HL-60 (cell line): ENCODE measurements at regions not wholly inside any gene's neighbourhood (a gene's known extent, or its start where the extent isn't known, plus 50 kb on each side); places are given as distances from the start of the nearest gene placed in this dataset.

Source experiments
- DNase-seq, 2 experiments: peaks; one replicate each; pipeline ENCODE4 v3.0.0-alpha.2; 2010 to 2020; ENCODE audit warnings: low read depth in 1 of 2, low spot score in 1 of 2
- H3K27ac ChIP-seq: fragments of 250-450 bp; sonication (Bioruptor Pico); replicated peaks from 2 replicates; pipeline ENCODE4 v1.5.1; 2020; ENCODE audit warnings: mild to moderate bottlenecking, moderate library complexity
- H3K27me3 ChIP-seq: fragments of 250-450 bp; sonication (Bioruptor Pico); 2 replicates; pipeline ENCODE4 v1.5.1; 2021; ENCODE audit warnings: mild to moderate bottlenecking, moderate library complexity; ENCODE audit not compliant: insufficient read depth, poor library complexity, severe bottlenecking
- H3K4me3 ChIP-seq: replicated peaks from 2 replicates; pipeline ENCODE4 v1.5.1; 2011; ENCODE audit warnings: mild to moderate bottlenecking, control low read depth, low read length; ENCODE audit not compliant: insufficient read depth
- CTCF ChIP-seq: IDR thresholded peaks from one replicate; pipeline ENCODE4 v1.5.1; 2011; ENCODE audit warnings: low read length, control low read depth, inconsistent platforms; ENCODE audit not compliant: insufficient read depth
- GABPA ChIP-seq: IDR thresholded peaks from 2 replicates; pipeline ENCODE4 v1.6.1; 2012; ENCODE audit warnings: low read depth
- POLR2AphosphoS5 ChIP-seq: IDR thresholded peaks from 2 replicates; pipeline ENCODE4 v1.6.1; 2012; ENCODE audit warnings: low read depth
- REST ChIP-seq: IDR thresholded peaks from 2 replicates; pipeline ENCODE4 v1.6.1; 2012; ENCODE audit warnings: low read depth; ENCODE audit not compliant: insufficient replicate concordance
- SPI1 ChIP-seq: IDR thresholded peaks from 2 replicates; pipeline ENCODE4 v1.6.1; 2012; ENCODE audit warnings: low read depth, mild to moderate bottlenecking, borderline replicate concordance

DNA sequence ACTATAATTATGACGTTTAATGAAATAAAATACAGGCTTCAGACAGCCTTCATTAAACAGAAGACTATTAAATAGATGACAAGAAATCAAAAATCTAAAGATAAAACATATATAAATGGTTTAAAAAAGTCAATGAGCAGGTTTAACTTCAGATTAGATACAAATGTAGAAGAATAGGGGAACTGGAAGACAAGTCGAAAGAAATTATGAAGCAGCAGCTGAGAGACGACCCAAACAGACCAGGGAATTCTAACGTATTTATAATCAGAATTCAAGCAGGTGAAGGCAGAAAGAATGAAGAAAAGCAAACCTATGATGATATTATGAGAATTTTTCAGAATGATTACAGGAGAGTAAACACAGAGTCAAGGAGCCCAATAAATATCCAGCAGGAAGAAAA lies 235.1 kb upstream of the XYLT1 start:
- H3K27me3 ChIP-seq: peaks cover 3% of the 10 kb centered on the region
- H3K4me3 ChIP-seq: no peak overlapping the region
- no peak for DNase-seq
- H3K27ac ChIP-seq: no peak overlapping the region
- no peak for TF ChIP-seq GABPA
- no peak for TF ChIP-seq CTCF
- no peak for TF ChIP-seq REST
- TF ChIP-seq POLR2AphosphoS5: no peak
- TF ChIP-seq SPI1: no peak

DNA sequence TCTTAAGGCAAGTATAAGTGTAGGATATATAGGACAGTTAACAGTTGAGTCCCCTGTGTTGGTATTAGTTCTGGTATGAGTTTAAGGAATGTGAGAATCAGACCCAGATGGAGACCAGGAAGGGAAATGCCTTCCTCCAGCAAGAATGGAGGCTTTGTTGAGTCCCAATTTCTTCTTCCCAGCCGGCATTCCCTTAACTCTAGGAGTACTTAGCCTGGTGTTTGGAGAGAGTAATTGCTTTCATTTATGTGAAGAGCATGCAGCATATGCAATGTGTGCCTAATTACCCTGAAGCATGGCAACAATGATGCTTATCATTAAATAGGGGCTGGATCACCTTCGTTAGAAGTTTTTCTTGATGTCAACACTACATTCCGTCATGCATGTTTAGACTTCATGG lies 225.9 kb upstream of the XYLT1 start:
- no peak for DNase-seq
- no peaks in the 10 kb centered on the region for H3K27me3 ChIP-seq
- no peak for TF ChIP-seq GABPA
- H3K27ac ChIP-seq: no peak overlapping the region
- H3K4me3 ChIP-seq: no peak overlapping the region

DNA sequence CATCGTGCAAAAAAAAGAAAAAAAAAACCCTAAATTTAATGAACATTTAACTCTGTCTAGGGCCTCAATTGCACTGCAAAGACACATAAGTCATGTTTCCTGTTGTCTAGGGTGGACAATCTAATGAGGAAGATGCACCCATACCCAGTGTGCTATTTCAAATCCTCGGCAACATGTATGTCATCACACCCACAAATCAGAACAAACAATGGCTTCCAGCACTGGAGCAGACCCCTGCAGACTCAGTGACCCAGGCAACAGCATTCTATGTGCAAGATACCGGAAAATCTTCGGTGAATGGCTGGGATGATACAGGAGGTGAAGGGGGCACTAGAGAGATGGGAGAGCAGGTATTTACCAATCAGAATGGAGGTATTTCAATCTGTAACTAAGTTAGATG lies 221.7 kb upstream of the XYLT1 start:
- no peak for DNase-seq
- no peak for TF ChIP-seq CTCF
- no peak for TF ChIP-seq SPI1
- no peak for TF ChIP-seq POLR2AphosphoS5
- TF ChIP-seq GABPA: no peak
- TF ChIP-seq REST: no peak
- no peak overlapping the region for H3K4me3 ChIP-seq

DNA sequence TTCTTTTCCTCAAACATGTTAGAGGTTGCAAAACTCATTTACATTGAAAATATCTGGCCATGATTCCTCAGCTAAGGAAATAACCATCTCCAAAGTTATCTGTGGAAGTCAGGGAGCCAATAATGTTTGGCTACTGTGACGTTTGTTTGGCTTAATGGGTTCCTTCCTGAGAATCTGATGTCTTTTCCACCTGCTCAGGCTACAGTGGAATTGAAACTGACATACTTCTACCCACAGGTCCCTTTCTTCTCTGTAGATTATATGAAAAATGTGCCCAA lies 221.1 kb upstream of the XYLT1 start:
- H3K27me3 ChIP-seq: no peaks in the 10 kb centered on the region
- DNase-seq: no peak
- H3K27ac ChIP-seq: no peak overlapping the region
- TF ChIP-seq CTCF (no peak), POLR2AphosphoS5 (no peak), GABPA (no peak)
- H3K4me3 ChIP-seq: no peak overlapping the region

More for the DNA sequence above, 221.7 kb upstream of the XYLT1 start:
- no peak overlapping the region for H3K27ac ChIP-seq
- no peaks in the 10 kb centered on the region for H3K27me3 ChIP-seq
